ENCODE measurements at regions not wholly inside any gene's neighbourhood (a gene's known extent, or its start where the extent isn't known, plus 50 kb on each side); places are given as distances from the start of the nearest gene placed in this dataset.
A peak's percentile ranks its signal among the peaks of the same experiment; 100 is the strongest.
"Not testable (repeated sequence)": the region's sequence is repeated elsewhere in the genome, so short reads cannot be mapped to it uniquely, and the experiment has no call there.

- H3K4me3 ChIP-seq = peak overlapping the region; percentile 73
- H3K27ac ChIP-seq = peak overlapping the region; percentile 95
- H3K36me3 ChIP-seq (ENCODE audit: insufficient read depth, low read length) = no peaks in the 10 kb centered on the region; the same call in 1 of the 2 replicates
- peak overlapping the region; percentile 70 for H3K9ac ChIP-seq (ENCODE audit: insufficient read length)
- TF ChIP-seq POLR2AphosphoS5 (IDR thresholded peaks at IDR 0.05; ENCODE audit: borderline replicate concordance, low read depth, low read length) = no peak
- no peak for TF ChIP-seq EZH2 (IDR thresholded peaks at IDR 0.05)
- no peak for TF ChIP-seq FOXP2 (optimal IDR thresholded peaks at IDR 0.05; ENCODE audit: control extremely low read depth, extremely low read length, insufficient read depth)
- DNase-seq (ENCODE audit: low read depth, low spot score) = peak; percentile 55
- H3K9me3 ChIP-seq (ENCODE audit: low read depth, low read length) = peaks cover 9% of the 10 kb centered on the region; the same call in 1 of the 2 replicates
Measured at GRCh38 chr3:178353006-178353694, 183.1 kb upstream of the KCNMB2 start.

- no peak overlapping the region for H3K9ac ChIP-seq (ENCODE audit: insufficient read length)
- no peak overlapping the region for H3K4me3 ChIP-seq
- no peaks in the 10 kb centered on the region; the same call in 1 of the 2 replicates for H3K36me3 ChIP-seq (ENCODE audit: insufficient read depth, low read length)
- no peak for DNase-seq (ENCODE audit: low read depth, low spot score)
- H3K27ac ChIP-seq = peak overlapping the region; percentile 72; the same call in 1 of the 2 replicates
- peaks cover 7% of the 10 kb centered on the region; the same call in 1 of the 2 replicates for H3K9me3 ChIP-seq (ENCODE audit: low read depth, low read length)
- TF ChIP-seq EZH2 (IDR thresholded peaks at IDR 0.05) (no peak), FOXP2 (optimal IDR thresholded peaks at IDR 0.05; ENCODE audit: control extremely low read depth, extremely low read length, insufficient read depth) (no peak), POLR2AphosphoS5 (IDR thresholded peaks at IDR 0.05; ENCODE audit: borderline replicate concordance, low read depth, low read length) (no peak)
Measured at GRCh38 chr3:178359728-178360127, 176.5 kb upstream of the KCNMB2 start.

- not testable (repeated sequence) for H3K9ac ChIP-seq (ENCODE audit: insufficient read length); DNase-seq (ENCODE audit: low read depth, low spot score); H3K36me3 ChIP-seq (ENCODE audit: insufficient read depth, low read length); H3K27ac ChIP-seq; H3K4me3 ChIP-seq; H3K9me3 ChIP-seq (ENCODE audit: low read depth, low read length)
Measured at GRCh38 chr3:178363048-178363447, 173.2 kb upstream of the KCNMB2 start.

- no peaks in the 10 kb centered on the region for H3K36me3 ChIP-seq (ENCODE audit: insufficient read depth, low read length)
- 0 out of 2 replicates have a peak, but pooled peaks cover 2% of the 10 kb centered on the region for H3K9me3 ChIP-seq (ENCODE audit: low read depth, low read length)
- TF ChIP-seq POLR2AphosphoS5 (IDR thresholded peaks at IDR 0.05; ENCODE audit: borderline replicate concordance, low read depth, low read length) (no peak), FOXP2 (optimal IDR thresholded peaks at IDR 0.05; ENCODE audit: control extremely low read depth, extremely low read length, insufficient read depth) (no peak), EZH2 (IDR thresholded peaks at IDR 0.05) (no peak)
- no peak overlapping the region for H3K9ac ChIP-seq (ENCODE audit: insufficient read length)
- no peak for DNase-seq (ENCODE audit: low read depth, low spot score)
- H3K4me3 ChIP-seq = no peak overlapping the region
- no peak overlapping the region for H3K27ac ChIP-seq
Measured at GRCh38 chr3:178367817-178368617, 168.2 kb upstream of the KCNMB2 start.

- no peak overlapping the region for H3K4me3 ChIP-seq
- H3K9ac ChIP-seq (ENCODE audit: insufficient read length) = no peak overlapping the region
- DNase-seq (ENCODE audit: low read depth, low spot score) = no peak
- H3K27ac ChIP-seq = no peak overlapping the region
- 0 out of 2 replicates have a peak, but pooled peaks cover 2% of the 10 kb centered on the region for H3K9me3 ChIP-seq (ENCODE audit: low read depth, low read length)
- no peaks in the 10 kb centered on the region for H3K36me3 ChIP-seq (ENCODE audit: insufficient read depth, low read length)
- TF ChIP-seq EZH2 (IDR thresholded peaks at IDR 0.05) (no peak), FOXP2 (optimal IDR thresholded peaks at IDR 0.05; ENCODE audit: control extremely low read depth, extremely low read length, insufficient read depth) (no peak), POLR2AphosphoS5 (IDR thresholded peaks at IDR 0.05; ENCODE audit: borderline replicate concordance, low read depth, low read length) (no peak)
Measured at GRCh38 chr3:178369006-178369405, 167.2 kb upstream of the KCNMB2 start.

- Histone ChIP-seq H3K4me3 (no peak overlapping the region), H3K9me3 (ENCODE audit: low read depth, low read length) (0 out of 2 replicates have a peak, but pooled peaks cover 2% of the 10 kb centered on the region)
Measured at GRCh38 chr3:178369811-178370210, 166.4 kb upstream of the KCNMB2 start.

GRCh38 chr3:178370387-178370786, 165.8 kb upstream of the KCNMB2 start:
- DNase-seq (ENCODE audit: low read depth, low spot score) = no peak
- no peak overlapping the region for H3K27ac ChIP-seq
- H3K36me3 ChIP-seq (ENCODE audit: insufficient read depth, low read length) = no peaks in the 10 kb centered on the region
- no peak overlapping the region for H3K9ac ChIP-seq (ENCODE audit: insufficient read length)
- H3K9me3 ChIP-seq (ENCODE audit: low read depth, low read length) = 0 out of 2 replicates have a peak, but pooled peaks cover 2% of the 10 kb centered on the region
- no peak overlapping the region for H3K4me3 ChIP-seq
- TF ChIP-seq EZH2 (IDR thresholded peaks at IDR 0.05) (no peak), FOXP2 (optimal IDR thresholded peaks at IDR 0.05; ENCODE audit: control extremely low read depth, extremely low read length, insufficient read depth) (no peak), POLR2AphosphoS5 (IDR thresholded peaks at IDR 0.05; ENCODE audit: borderline replicate concordance, low read depth, low read length) (no peak)

More at GRCh38 chr3:178369811-178370210, 166.4 kb upstream of the KCNMB2 start:
- Histone ChIP-seq H3K9ac (ENCODE audit: insufficient read length) (no peak overlapping the region), H3K27ac (no peak overlapping the region), H3K36me3 (ENCODE audit: insufficient read depth, low read length) (no peaks in the 10 kb centered on the region)
- no peak for DNase-seq (ENCODE audit: low read depth, low spot score)
- TF ChIP-seq POLR2AphosphoS5 (IDR thresholded peaks at IDR 0.05; ENCODE audit: borderline replicate concordance, low read depth, low read length) (no peak), FOXP2 (optimal IDR thresholded peaks at IDR 0.05; ENCODE audit: control extremely low read depth, extremely low read length, insufficient read depth) (no peak), EZH2 (IDR thresholded peaks at IDR 0.05) (no peak)

GRCh38 chr3:178381555-178381954, 154.7 kb upstream of the KCNMB2 start:
- DNase-seq (ENCODE audit: low read depth, low spot score) = no peak
- H3K9ac ChIP-seq (ENCODE audit: insufficient read length) = no peak overlapping the region
- H3K27ac ChIP-seq = no peak overlapping the region
- TF ChIP-seq FOXP2 (optimal IDR thresholded peaks at IDR 0.05; ENCODE audit: control extremely low read depth, extremely low read length, insufficient read depth) (no peak), POLR2AphosphoS5 (IDR thresholded peaks at IDR 0.05; ENCODE audit: borderline replicate concordance, low read depth, low read length) (no peak), EZH2 (IDR thresholded peaks at IDR 0.05) (no peak)
- no peak overlapping the region for H3K4me3 ChIP-seq
- H3K36me3 ChIP-seq (ENCODE audit: insufficient read depth, low read length) = no peaks in the 10 kb centered on the region
- no peaks in the 10 kb centered on the region; the same call in 1 of the 2 replicates for H3K9me3 ChIP-seq (ENCODE audit: low read depth, low read length)

All from SK-N-MC (cell line).